ENCODE measurements at regions not wholly inside any gene's neighbourhood (a gene's known extent, or its start where the extent isn't known, plus 50 kb on each side); places are given as distances from the start of the nearest gene placed in this dataset.
"Not testable (repeated sequence)": the region's sequence is repeated elsewhere in the genome, so short reads cannot be mapped to it uniquely, and the experiment has no call there.

DNA sequence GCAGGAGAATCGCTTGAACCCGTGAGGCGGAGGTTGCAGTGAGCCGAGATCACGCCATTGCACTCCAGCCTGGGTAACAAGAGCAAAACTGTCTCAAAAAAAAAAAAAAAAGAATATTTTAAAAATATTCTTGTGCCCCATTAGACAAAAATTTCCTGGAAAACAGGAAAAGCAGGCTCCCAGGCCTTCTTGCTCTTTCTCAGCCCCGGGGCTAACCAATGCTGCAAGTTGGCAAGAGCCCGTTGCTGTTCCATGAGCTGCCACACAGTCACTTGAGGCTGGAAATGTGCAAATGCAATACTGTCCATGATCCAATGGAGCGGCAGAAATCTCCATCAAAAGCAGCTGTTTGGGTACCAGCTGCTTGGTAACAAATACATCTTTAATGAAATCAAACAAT, 994.7 kb downstream of the VRK1 start:
- FAIRE-seq (no peak), DNase-seq (ENCODE audit: low spot score in 2 of 2) (no peak)

DNA sequence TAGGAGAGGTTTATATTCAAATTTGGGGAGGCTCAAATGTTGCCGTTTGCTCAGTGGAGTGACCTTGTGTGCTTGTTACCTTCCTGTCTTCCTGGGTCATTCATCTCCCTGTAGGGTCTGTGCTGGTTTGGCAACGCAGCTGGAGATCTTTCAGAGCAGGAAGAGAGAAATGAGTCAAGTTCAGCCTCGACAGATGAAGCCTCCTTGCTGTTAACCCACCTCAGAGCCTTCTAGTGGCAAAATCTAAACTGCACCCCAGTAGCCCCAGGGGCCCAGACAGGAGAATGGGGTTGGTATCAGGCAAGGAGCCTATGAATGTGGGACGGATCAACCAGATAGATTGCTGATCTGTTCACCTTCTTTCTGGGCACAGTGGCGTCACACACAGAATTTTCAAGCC, 999.3 kb downstream of the VRK1 start:
- no peak for FAIRE-seq

DNA sequence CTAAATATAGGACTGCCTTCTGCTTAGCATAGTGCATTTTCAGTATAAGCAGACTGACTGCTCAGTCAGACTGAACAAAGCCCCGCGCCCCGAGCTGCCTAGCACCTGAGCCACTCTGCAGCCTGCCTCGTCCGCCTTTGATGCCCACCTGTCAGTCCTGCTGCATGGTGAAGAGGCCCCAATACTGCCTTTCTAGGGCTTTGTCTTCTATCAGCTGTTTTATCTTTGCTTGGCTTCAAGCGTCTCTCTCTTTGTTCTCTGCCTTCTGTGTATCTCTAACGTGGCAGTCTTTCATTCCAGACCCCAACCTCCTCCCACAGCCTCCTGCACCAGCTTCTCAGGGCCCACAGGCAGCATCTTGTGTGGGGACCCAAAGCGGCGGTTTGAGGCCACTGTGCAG, 1001.0 kb downstream of the VRK1 start:
- FAIRE-seq: no peak
- no peak for DNase-seq (ENCODE audit: low spot score in 2 of 2)

More for the DNA sequence above, 999.3 kb downstream of the VRK1 start:
- DNase-seq (ENCODE audit: low spot score in 2 of 2): no peak

DNA sequence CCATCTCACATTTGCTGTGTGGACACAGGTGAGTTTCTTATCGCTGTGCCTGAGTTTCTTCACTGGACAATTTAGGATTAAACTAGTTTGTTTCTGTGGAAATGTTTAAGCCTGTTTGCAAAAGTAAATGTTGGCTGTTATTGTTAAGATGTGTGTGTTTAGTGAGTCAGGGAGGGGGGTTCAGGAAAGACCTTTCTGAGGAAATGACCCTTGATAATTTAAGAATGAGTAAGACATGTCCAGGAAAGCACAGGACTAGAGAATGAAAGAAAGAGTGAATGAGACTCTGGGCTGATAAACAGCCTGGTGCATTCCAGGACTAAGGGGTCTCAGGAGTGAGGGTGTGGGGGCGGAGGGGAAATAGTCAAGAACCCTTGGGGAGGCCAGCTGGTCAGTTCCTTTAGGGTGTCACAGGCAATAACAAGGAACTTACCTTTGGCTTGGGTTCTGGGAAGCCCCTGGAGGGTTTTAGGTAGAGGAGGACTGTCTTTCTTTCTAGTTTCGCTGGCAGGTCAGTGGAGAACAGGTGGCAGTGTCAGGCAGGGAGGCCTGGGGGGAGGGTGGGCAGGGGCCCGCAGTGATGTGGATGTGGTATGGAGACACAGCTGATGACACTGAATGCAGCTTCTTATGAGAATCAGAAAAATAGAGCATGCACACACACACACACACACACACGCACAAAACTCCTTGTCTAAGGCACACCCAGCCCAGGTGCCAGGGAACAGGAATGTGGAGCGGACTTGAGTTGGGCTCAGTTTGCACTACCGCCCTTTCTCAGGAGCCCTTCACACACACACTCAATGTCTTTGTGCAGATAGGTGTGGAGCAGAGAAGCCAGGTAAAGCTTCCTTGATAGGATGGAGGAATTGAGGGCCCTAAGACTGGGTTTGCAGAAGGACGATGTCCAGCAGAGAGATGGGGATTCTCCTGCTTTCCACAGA, 1005.5 kb downstream of the VRK1 start:
- DNase-seq (ENCODE audit: low spot score in 2 of 2) (no peak), FAIRE-seq (no peak)

DNA sequence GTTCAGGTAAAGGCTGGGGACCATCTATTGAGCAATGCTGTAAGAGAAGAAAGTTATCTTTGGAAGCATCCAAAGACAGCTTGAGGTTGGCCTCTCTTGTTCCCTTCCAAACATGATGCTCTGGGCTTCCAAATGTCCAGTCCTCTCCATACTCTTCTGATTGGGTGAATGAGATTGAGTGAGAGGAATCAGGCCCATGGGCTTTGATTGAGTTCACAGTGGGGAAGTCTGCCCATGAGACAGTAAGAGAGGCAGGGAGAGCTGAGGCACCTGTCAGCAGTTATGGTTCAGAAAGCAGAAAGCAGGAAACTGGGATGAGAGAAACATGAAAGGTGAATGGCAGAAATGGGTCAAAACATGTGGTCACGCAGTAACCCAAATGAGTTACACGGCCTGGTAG, 1006.9 kb downstream of the VRK1 start:
- DNase-seq (ENCODE audit: low spot score in 2 of 2) (no peak), FAIRE-seq (no peak)

DNA sequence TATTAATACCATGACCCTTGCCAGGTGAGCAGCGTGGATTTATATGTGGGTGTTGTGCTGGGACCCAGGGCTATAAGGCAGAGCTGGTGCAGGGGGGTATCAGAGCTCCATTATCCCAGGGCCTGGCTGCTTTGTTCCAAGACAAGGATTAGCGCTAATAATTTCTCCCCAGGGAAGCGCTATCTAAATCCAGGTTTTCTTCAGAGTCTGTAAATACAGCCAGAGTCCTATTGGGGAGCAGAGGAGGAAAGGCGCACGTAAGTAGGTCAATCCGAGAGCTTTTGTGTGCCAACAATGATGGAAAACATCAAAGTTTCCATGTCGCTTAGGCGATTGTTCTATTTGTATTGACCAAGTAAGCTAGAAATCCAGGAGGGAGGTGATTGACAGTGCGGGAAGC, 1009.7 kb downstream of the VRK1 start:
- no peak for FAIRE-seq
- DNase-seq (ENCODE audit: low spot score in 2 of 2): no peak

DNA sequence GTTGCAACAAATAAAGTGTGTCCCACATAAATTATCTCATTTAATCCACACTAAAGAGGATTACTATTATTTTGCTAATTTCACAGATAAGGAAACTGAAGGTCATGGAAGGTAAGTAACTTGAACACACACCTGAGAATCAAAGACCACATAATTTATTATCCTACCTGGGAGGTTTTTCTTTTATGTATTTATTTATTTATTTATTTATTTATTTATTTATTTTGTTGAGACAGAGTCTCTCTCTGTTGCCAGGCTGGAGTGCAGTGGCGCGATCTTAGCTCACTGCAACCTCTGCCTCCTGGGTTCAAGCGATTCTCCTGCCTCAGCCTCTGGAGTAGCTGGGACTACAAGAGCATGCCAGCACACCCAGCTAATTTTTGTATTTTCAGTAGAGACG, 1011.4 kb downstream of the VRK1 start:
- not testable (repeated sequence) for FAIRE-seq; DNase-seq (ENCODE audit: low spot score in 2 of 2)

DNA sequence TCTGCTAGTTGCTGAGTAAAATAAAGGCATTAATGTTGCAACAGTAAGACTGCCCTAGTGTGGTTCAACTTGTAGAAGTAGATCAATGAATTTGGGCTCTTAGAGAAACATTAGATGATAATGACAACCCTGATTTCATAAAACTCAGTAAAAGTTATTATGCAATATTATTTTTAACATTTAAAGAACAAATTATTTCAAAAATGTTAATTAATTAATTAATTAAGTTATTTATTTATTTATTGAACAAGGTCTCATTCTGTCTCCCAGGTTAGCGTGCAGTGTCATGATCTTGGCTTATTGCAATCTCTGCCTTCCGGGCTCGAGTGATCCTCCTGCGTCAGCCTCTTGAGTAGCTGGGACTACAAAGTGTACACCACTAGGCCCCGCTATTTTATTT, 1016.4 kb downstream of the VRK1 start:
- FAIRE-seq (no peak), DNase-seq (ENCODE audit: low spot score in 2 of 2) (no peak)

DNA sequence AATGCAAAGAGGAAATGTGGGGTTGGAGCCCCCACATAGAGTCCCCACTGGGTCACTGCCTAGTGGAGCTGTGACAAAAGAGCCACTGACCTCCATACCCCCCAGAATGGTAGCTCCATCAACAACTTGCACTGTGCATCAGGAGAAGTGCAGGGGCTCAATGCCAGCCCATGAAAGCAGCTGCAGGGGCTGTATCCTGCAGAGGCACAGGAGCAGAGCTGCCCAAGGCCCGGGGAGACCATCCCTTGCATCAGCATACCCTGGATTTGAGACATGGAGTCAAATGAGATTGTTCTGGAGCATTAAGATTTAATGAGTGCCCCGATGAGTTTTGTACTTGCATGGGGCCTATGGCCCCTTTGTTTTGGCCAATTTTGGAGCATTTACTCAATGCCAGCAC, 1023.6 kb downstream of the VRK1 start:
- DNase-seq (ENCODE audit: low spot score in 2 of 2) (no peak), FAIRE-seq (no peak)

DNA sequence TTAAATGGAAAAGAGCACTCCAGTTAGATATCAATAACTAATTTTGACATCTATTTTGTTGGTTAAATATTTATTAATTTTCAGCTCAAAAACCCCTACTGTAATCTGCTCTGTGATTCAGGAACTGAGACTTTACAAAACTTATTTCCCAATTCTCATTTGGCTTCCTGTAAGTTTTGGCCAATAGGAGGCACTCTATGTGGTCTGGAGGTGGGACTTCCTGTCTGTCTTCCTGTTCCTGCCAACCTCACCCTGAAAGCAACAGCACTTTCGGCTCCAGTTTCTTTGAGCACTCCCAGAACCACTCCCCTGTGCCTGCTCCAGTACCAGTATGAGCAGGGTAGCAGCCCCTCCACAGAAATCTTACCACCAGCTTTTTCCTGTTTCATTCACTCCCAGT, 1027.0 kb downstream of the VRK1 start:
- FAIRE-seq: no peak

DNA sequence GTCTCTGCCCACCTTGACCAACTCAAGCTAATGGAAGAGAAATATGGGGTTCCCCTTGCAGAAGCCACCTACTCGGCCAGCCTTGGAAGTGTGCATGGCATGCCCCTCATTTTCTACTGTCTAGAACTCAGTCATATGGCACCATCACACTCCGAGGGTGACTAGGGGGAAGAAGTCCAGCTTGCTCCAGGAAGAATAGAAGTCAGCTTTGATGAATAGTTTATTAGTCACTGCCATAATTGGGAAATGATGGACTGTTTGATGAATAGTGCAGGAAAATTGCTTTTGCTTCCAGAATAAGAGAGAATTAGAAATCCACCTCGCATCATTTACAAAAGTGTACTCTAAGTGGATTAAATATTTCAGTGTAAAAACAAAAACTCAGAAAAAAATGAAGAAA, 1030.6 kb downstream of the VRK1 start:
- FAIRE-seq (no peak), DNase-seq (ENCODE audit: low spot score in 2 of 2) (no peak)

More for the DNA sequence above, 1027.0 kb downstream of the VRK1 start:
- no peak for DNase-seq (ENCODE audit: low spot score in 2 of 2)

DNA sequence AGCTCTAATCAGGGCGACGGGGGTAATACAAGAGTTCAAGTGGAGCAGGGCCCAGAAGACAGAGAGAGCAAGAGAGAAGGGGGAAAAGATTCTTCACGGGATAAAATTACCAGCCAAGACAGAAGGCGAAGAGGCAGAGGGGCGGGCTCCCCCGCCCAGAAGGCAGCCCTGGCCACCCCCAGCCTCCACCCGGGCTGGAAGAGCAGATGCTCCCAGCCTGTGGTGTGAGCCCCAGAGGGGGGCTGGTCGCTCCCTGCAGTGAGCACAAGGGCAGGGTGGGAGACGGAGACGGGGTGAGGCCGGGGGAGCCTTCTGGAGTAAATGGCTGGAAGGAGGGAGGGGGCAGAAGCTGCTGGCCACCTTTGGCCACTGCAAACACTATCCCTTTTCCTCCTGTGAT, 1035.6 kb downstream of the VRK1 start:
- FAIRE-seq (no peak), DNase-seq (ENCODE audit: low spot score in 2 of 2) (no peak)

DNA sequence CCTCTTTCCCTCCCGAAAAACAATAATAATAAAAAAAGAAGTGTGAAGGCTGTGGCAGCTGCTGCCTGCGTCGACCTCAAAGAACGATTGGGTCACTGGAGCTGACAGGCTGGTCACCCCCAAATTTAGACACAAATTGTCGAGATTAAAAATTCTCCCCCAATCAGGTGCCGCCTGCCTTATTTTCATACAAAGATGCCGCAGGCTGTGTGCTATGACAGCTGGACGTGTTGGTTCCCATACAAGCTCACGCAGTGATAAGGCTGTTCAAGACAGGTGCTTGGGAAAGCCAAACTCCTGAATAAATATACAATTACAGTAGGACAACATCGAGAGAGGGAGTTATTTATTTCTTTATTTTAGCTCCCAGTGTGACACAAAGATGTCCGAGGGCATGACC, 1041.8 kb downstream of the VRK1 start:
- no peak for FAIRE-seq
- DNase-seq (ENCODE audit: low spot score in 2 of 2): no peak

DNA sequence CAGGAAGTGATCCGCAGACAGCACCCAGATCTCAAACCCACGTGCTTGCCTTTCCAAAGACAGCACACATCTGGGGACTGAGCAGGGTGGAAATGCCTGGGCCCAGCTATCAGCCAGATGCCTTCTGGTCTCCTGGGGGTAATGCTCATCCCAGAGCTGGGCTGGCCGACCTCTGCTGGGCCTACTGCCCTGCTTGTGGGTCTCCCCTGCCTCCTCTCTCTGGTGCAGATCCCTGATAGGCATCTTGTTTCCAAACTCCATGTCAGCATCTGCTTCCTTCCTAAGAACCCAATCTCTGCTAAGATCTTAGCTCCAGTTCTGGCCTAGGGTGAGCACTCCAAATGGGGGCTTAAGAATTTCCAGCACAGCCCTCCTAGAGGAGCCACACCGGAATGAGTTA, 1043.0 kb downstream of the VRK1 start:
- DNase-seq (ENCODE audit: low spot score in 2 of 2) (no peak), FAIRE-seq (no peak)

DNA sequence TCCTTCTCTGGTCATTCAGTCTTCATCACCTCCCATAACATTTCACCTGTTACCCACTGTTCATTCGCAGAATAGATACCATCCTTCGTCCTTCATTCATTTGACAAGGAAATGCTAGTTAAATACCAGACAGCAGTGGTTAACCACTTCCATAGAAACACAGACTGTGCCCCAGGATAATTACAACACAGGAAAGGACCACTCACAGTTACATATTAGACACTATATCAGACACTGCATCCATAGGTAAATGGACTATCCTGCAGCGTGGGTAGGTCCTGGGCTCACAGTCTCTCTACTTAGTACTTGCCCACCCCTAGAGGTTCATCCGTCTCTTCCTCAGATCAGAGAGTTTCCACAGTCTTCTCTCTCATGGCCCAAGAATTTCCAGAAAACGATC, 1044.6 kb downstream of the VRK1 start:
- DNase-seq (ENCODE audit: low spot score in 2 of 2) (no peak), FAIRE-seq (no peak)

DNA sequence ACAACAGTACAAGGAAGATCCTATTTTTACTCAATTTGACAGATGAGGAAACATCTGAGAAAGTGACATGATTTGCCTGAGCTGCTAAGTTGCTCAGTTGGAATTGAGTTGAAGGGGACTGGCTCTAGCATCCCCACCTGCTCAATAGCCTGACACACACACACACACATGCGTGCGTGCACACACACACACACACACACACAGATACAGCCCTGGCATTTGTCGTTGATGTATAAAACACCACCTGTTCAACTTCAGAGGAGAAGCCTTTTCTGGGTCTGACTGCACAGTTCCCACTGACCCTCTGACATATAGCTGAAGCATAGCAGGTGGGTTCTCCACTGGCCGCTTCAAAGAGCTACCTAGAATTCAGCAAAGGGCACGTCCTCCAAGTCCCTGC, 1045.9 kb downstream of the VRK1 start:
- FAIRE-seq: no peak
- DNase-seq (ENCODE audit: low spot score in 2 of 2): no peak

DNA sequence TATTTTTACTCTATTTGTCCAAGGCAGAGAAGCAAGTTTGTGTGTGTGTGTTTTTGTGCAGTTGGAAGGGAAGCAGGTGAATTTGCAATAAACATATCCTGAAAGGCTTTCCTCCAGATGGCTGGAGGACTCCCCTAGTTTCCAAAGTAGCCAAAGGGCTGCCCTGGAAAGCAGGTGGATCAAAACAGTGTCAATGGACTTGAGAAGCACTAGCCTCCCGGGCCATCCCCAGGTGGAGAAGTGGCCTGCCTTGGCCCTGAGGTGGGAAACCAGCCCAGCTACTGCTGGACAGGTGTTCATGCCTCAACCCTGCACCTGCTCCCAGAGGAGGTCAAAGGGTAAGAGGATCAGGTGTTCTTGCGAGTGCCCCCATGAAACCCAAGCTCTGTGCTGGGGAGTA, 1046.9 kb downstream of the VRK1 start:
- no peak for FAIRE-seq

DNA sequence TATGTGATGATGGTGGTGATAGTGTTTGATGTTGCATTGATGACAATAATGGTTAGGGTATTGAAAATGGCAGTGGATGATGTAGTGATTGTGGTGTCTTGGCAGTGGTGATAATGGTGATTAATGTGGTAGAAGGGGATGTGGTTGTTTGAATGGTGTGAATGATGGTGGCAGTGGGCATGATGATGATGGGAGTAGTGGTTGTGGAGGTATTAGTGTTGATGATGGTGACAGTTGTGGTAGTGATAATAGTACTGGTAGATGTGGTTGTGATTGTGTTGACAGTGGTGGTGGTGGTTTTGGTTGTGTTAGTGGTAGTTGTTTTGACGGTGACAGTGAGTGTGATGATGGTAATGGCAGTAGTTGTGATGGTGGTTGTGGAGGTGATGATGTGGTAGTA, 1049.0 kb downstream of the VRK1 start:
- no peak for FAIRE-seq
- no peak for DNase-seq (ENCODE audit: low spot score in 2 of 2)

More for the DNA sequence above, 1046.9 kb downstream of the VRK1 start:
- DNase-seq (ENCODE audit: low spot score in 2 of 2): no peak

DNA sequence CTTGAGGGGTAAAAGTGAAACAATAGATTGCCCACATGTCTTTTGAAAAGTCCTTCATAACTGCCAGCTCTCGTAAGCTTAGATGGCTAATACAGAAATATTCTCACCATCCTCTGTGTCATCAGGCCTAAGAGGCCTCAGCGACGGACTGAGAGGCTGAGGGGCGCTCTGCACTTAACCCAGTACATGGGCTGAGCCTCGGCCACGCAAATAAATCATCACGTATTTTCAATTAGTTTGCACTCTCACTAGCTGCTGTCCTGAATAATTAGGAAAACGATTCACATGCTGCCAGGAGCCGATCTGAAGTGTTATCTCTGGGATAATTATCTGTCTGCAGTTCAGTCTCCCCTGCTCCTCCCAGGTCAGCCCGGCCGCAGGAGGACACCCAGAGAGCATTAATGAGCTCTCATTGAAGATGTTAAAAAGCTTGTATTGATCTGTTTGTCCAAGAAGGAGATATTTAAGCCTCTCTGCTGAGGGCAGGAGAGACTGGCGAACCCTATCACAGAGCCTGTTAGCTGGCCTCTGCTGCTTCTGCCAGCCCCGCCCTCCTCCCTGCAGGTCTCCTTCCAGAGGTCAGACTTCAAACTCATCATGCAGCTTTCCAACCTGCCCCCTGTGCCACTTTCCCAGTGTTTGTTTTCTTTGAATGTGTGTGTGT, 1051.3 kb downstream of the VRK1 start:
- DNase-seq (ENCODE audit: low spot score in 2 of 2): no peak
- no peak for FAIRE-seq

DNA sequence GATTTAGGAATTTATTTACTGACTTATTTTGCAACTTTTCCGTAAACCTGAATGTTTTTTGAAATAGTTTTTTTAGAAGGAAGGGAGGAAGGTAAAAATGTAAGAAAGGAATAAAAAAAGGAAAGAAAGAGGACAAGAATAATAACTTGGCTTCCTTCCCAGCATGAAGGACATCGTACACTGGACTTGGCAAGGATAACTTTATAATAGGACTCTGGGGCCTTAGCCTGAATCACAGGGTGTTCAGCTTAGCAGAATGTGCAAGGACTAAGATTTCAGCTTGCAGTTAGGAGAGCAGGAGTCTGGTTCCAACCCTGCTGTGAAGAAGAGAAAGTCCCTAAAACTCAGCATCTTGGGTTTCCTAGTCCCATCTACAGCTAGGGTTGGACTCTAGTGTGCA, 1053.3 kb downstream of the VRK1 start:
- FAIRE-seq (no peak), DNase-seq (ENCODE audit: low spot score in 2 of 2) (no peak)

DNA sequence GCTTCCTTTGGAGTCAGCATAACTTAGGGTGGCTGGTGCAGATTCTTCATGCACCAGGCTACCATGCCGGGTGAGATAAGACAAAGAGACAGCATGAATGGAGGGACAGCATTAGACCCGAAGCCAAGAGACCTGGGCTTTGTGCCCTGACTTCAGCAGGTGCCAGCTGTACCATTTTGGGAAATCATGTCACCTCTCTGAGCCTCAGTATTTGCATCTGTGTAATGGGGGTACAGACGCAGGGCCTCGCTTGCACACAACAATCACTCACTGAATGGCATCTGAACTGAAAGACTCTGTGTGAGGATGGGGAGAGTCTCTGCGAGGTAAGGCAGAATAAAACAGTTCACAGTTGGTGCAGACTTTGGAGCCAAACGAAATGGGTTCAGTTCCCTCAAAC, 1053.7 kb downstream of the VRK1 start:
- DNase-seq (ENCODE audit: low spot score in 2 of 2) (no peak), FAIRE-seq (no peak)

DNA sequence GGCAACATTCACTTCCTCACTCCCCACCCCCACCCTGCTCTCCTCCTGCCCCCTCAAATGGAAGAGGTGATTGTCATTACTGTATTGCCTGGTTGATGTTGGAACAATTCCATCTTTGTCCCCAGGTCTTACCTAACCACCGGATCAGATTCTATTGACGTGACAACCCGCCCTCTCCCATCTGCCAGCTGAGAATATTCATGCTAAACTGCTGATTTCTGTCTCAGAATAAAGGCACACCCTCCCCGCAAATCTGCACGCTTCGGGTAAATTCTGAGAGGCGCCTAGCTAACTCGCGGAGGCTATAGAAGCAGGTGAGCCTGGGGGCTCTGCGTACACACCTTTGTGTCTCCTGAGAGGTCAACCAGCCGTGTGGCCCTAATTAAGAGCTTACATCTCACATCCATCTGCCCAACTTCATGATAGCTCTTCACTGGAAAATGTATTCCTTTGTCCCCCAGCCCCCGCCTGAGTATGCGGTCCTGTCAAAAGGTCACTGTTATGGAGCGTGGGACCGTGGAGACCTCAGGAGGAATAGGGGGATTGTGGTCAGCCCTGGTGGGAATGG, 1054.3 kb downstream of the VRK1 start:
- no peak for FAIRE-seq

More for the DNA sequence above, 1054.3 kb downstream of the VRK1 start:
- no peak for DNase-seq (ENCODE audit: low spot score in 2 of 2)
